B cell (primary cell): ENCODE measurements at regions not wholly inside any gene's neighbourhood (a gene's known extent, or its start where the extent isn't known, plus 50 kb on each side); places are given as distances from the start of the nearest gene placed in this dataset.

ENCODE experiments used
- EZH2 ChIP-seq: IDR thresholded peaks from 2 replicates; pipeline ENCODE4 v1.6.1; 2012; ENCODE audit warnings: borderline replicate concordance, low read depth, mild to moderate bottlenecking, moderate library complexity, low read length; ENCODE audit not compliant: insufficient read depth, poor library complexity, severe bottlenecking
- TF ChIP-seq, protein P1 (sequence below): fragments of 200-600 bp; IDR thresholded peaks from one replicate; pipeline ENCODE4 v1.8.0; 2022; ENCODE audit warnings: antibody characterized with exemption, mild to moderate bottlenecking

GRCh38 chr6:113526553-113526952, 330.6 kb upstream of the MARCKS start:
- TF ChIP-seq, protein P1, sequence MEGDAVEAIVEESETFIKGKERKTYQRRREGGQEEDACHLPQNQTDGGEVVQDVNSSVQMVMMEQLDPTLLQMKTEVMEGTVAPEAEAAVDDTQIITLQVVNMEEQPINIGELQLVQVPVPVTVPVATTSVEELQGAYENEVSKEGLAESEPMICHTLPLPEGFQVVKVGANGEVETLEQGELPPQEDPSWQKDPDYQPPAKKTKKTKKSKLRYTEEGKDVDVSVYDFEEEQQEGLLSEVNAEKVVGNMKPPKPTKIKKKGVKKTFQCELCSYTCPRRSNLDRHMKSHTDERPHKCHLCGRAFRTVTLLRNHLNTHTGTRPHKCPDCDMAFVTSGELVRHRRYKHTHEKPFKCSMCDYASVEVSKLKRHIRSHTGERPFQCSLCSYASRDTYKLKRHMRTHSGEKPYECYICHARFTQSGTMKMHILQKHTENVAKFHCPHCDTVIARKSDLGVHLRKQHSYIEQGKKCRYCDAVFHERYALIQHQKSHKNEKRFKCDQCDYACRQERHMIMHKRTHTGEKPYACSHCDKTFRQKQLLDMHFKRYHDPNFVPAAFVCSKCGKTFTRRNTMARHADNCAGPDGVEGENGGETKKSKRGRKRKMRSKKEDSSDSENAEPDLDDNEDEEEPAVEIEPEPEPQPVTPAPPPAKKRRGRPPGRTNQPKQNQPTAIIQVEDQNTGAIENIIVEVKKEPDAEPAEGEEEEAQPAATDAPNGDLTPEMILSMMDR: no peak
- no peak for TF ChIP-seq EZH2
